ENCODE measurements at regions not wholly inside any gene's neighbourhood (a gene's known extent, or its start where the extent isn't known, plus 50 kb on each side); places are given as distances from the start of the nearest gene placed in this dataset.

GRCh38 chr11:104275992-104276391 lies 112.0 kb upstream of the PDGFD start:
- FAIRE-seq = peak; percentile 26

GRCh38 chr11:104260456-104260855 lies 96.5 kb upstream of the PDGFD start:
- Histone ChIP-seq H3K4me3 (ENCODE audit: control insufficient read depth in 2 of 3, extremely low read depth in 1 of 3, insufficient read depth in 2 of 3, low read depth in 1 of 3, low read length in 3 of 3) (no peak overlapping the region), H3K9ac (ENCODE audit: control insufficient read depth, extremely low read depth, insufficient read depth, low read length) (no peak overlapping the region), H3K27ac (ENCODE audit: control insufficient read depth, insufficient read depth, low read length) (no peak overlapping the region), H3K9me3 (ENCODE audit: control insufficient read depth, low read depth, low read length) (no peaks in the 10 kb centered on the region), H3K79me2 (ENCODE audit: control insufficient read depth, insufficient read depth, low read length) (no peaks in the 10 kb centered on the region), H3K4me2 (ENCODE audit: control insufficient read depth, extremely low read depth, insufficient read depth, low read depth, low read length) (no peak overlapping the region), H3K27me3 (ENCODE audit: control insufficient read depth, extremely low read depth, insufficient read depth, low read length) (no peaks in the 10 kb centered on the region), H2AFZ (ENCODE audit: control insufficient read depth, low read length) (no peak overlapping the region), H4K20me1 (ENCODE audit: control insufficient read depth, extremely low read depth, insufficient read depth, low read length) (no peaks in the 10 kb centered on the region), H3K9me1 (ENCODE audit: control insufficient read depth, extremely low read depth, insufficient read depth, low read length) (no peaks in the 10 kb centered on the region), H3K4me1 (ENCODE audit: control insufficient read depth, extremely low read depth, insufficient read depth, low read length) (no peaks in the 10 kb centered on the region), H3K36me3 (ENCODE audit: control insufficient read depth in 2 of 2, extremely low read depth in 1 of 2, insufficient read depth in 2 of 2, low read length in 2 of 2) (no peaks in the 10 kb centered on the region)
- FAIRE-seq (no peak), DNase-seq (ENCODE audit: low read depth, low spot score) (no peak)
- dilution Hi-C loops (cut with MboI; ENCODE audit: extremely low pct_ligation_motif_present, low sequenced_read_pairs) = no loop called here
- TF ChIP-seq CTCF (optimal IDR thresholded peaks at IDR 0.05 in 1 of 3, IDR thresholded peaks at IDR 0.05 in 1 of 3, conservative IDR thresholded peaks at IDR 0.05 in 1 of 3; ENCODE audit: extremely low read depth in 1 of 3, insufficient read depth in 2 of 3, low read length in 3 of 3) (no peak), EZH2 (IDR thresholded peaks at IDR 0.05; ENCODE audit: low read length) (no peak)

More at GRCh38 chr11:104275992-104276391, 112.0 kb upstream of the PDGFD start:
- Histone ChIP-seq H3K9me1 (ENCODE audit: control insufficient read depth, extremely low read depth, insufficient read depth, low read length) (no peaks in the 10 kb centered on the region), H3K4me1 (ENCODE audit: control insufficient read depth, extremely low read depth, insufficient read depth, low read length) (no peaks in the 10 kb centered on the region), H3K36me3 (ENCODE audit: control insufficient read depth in 2 of 2, extremely low read depth in 1 of 2, insufficient read depth in 2 of 2, low read length in 2 of 2) (no peaks in the 10 kb centered on the region), H3K9me3 (ENCODE audit: control insufficient read depth, low read depth, low read length) (no peaks in the 10 kb centered on the region), H3K9ac (ENCODE audit: control insufficient read depth, extremely low read depth, insufficient read depth, low read length) (no peak overlapping the region), H3K4me3 (ENCODE audit: control insufficient read depth in 2 of 3, extremely low read depth in 1 of 3, insufficient read depth in 2 of 3, low read depth in 1 of 3, low read length in 3 of 3) (no peak overlapping the region), H4K20me1 (ENCODE audit: control insufficient read depth, extremely low read depth, insufficient read depth, low read length) (no peaks in the 10 kb centered on the region), H3K79me2 (ENCODE audit: control insufficient read depth, insufficient read depth, low read length) (no peaks in the 10 kb centered on the region), H3K27ac (ENCODE audit: control insufficient read depth, insufficient read depth, low read length) (no peak overlapping the region), H3K27me3 (ENCODE audit: control insufficient read depth, extremely low read depth, insufficient read depth, low read length) (no peaks in the 10 kb centered on the region), H3K4me2 (ENCODE audit: control insufficient read depth, extremely low read depth, insufficient read depth, low read depth, low read length) (no peak overlapping the region), H2AFZ (ENCODE audit: control insufficient read depth, low read length) (peak overlapping the region; percentile 13)
- dilution Hi-C loops (cut with MboI; ENCODE audit: extremely low pct_ligation_motif_present, low sequenced_read_pairs) = no loop called here
- TF ChIP-seq EZH2 (IDR thresholded peaks at IDR 0.05; ENCODE audit: low read length) (no peak), CTCF (optimal IDR thresholded peaks at IDR 0.05 in 1 of 3, IDR thresholded peaks at IDR 0.05 in 1 of 3, conservative IDR thresholded peaks at IDR 0.05 in 1 of 3; ENCODE audit: extremely low read depth in 1 of 3, insufficient read depth in 2 of 3, low read length in 3 of 3) (no peak)
- DNase-seq (ENCODE audit: low read depth, low spot score) = no peak
